ENCODE measurements at regions not wholly inside any gene's neighbourhood (a gene's known extent, or its start where the extent isn't known, plus 50 kb on each side); places are given as distances from the start of the nearest gene placed in this dataset.

DNA sequence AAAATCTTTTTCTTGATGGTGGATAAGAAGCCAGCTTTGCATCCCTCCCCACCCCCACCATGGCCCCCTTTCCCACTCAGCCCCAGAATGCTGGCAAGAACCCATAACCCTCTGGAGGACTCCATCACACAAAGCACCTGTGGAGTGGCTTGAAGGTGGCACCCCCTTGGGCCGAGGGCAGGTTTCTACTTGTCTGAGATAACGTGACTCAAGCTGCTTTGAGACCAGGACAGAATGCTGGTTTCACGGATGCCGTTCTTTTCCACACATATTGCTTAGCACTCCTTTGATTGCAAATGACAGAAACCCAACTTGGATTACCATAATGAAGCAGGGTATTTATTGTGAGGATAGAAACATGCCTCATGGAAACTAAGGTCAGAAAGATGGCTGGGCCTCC, 82.2 kb downstream of the LACC1 start:
- no peak for TF ChIP-seq POLR2A (IDR thresholded peaks at IDR 0.05)
- TF ChIP-seq, protein P1, sequence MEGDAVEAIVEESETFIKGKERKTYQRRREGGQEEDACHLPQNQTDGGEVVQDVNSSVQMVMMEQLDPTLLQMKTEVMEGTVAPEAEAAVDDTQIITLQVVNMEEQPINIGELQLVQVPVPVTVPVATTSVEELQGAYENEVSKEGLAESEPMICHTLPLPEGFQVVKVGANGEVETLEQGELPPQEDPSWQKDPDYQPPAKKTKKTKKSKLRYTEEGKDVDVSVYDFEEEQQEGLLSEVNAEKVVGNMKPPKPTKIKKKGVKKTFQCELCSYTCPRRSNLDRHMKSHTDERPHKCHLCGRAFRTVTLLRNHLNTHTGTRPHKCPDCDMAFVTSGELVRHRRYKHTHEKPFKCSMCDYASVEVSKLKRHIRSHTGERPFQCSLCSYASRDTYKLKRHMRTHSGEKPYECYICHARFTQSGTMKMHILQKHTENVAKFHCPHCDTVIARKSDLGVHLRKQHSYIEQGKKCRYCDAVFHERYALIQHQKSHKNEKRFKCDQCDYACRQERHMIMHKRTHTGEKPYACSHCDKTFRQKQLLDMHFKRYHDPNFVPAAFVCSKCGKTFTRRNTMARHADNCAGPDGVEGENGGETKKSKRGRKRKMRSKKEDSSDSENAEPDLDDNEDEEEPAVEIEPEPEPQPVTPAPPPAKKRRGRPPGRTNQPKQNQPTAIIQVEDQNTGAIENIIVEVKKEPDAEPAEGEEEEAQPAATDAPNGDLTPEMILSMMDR (IDR thresholded peaks at IDR 0.05) = no peak
- TF ChIP-seq POLR2AphosphoS5 (IDR thresholded peaks at IDR 0.05) = no peak
- TF ChIP-seq EP300 (IDR thresholded peaks at IDR 0.05) = no peak

Measured in sigmoid colon (tissue), 4 donors.